HG03521 (cell line): ENCODE measurements at regions not wholly inside any gene's neighbourhood (a gene's known extent, or its start where the extent isn't known, plus 50 kb on each side); places are given as distances from the start of the nearest gene placed in this dataset.

Experiments
- ATAC-seq: cut with Tn5 transposase; IDR thresholded peaks from one replicate; pipeline ENCODE4 v1.9.1; 2021; ENCODE audit warnings: mild to moderate bottlenecking, moderate library complexity; ENCODE audit not compliant: unreplicated experiment

DNA sequence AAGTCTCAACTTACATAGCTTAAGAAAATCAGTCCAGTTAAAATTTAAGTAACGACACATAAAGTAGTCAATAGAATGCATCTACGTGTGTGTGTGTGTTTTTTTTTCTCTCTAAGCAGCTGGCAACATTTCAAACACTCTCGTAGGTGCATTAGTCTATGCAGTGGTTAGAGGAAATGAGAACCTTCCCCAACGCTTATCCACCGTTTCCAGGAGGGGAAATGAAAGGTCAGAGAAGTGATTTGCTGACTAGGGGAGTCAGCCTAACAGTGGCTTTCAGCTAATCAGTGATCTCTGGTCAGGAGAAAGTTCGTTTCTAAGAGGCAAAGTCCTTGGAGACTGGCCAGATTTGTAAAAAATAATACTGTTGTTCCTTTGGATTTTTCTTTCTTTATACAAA is 806.6 kb downstream of the C6orf118 start:
- no peak for ATAC-seq

GRCh38 chr6:164495882-164496495 is 813.4 kb downstream of the C6orf118 start:
- ATAC-seq, result no peak

DNA sequence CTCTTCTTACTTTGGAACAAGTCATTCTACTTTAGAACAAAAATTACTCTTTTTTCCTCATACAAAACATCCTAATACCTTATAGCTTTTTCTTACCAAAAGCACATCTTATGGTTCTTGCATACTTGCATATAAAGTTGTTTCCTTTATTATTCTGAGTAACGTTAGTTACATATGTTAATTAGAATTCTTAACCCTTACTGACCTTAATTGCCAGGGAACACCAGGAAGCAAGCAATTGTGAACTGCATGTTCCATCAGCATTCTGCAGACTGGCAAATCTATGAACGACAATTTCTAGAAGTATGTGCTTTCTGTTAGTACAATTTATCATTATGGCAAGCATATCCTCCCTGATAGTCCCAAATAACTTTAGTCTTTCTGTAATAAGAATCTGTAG is 831.0 kb downstream of the C6orf118 start:
- no peak for ATAC-seq

DNA sequence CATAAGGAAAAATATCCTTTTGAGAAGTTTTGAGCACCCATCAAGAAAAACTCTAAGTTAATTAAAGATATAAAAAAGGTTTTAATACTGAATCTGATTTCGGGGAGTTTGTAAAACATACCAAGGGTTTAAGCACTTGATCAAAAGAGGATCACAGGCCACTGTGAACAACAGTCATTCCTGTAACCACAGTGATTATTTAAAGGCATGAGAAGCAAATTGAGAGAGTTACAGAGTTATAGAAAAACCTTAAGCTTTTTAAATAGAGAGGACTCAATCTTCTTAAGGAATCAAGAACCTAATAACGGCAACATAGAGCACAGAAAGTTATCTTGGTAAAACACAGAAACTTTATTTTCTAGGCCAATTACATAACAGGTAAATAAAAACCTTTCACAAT is 831.6 kb downstream of the C6orf118 start:
- no peak for ATAC-seq

DNA sequence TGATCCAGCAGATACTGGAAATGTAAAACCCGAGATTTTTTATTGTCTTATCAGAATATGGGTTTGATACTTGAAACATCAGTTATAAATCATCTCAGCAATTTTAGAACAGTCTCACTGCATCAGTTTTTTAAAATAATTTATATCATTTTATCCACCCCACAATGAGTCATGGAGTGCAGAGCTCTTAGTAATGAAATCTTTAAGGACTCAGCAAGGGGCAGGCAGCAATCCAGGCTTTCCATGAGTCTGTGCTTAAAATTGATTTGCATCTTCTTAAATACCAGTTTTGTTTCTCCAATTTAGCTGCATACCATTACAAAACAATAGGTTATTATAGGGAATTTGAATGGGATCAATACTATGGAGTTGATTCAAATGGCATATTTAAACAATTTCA is 832.3 kb downstream of the C6orf118 start:
- no peak for ATAC-seq

GRCh38 chr6:164469276-164469949 is 840.0 kb downstream of the C6orf118 start:
- no peak for ATAC-seq

- no peak for ATAC-seq
Measured at GRCh38 chr6:164455835-164456234, 853.6 kb downstream of the C6orf118 start.

DNA sequence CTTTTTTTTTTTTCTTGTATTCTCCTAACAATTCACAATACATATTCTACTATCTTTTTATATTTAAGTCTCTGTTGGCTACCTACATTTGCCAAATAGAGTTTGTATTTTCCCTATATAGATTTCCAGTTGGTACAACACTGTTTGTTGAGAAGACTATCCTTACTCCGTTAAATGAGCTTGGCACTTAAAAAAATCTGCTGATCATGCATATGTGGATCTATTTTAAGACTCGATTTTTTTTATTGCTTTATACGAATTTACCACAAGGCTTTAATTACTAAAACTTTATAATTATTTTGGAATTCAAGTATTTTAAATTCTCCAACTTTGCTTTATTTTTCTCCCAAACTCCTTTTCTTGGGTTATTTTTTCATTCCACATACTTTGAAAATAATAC is 855.6 kb downstream of the C6orf118 start:
- ATAC-seq, result no peak

DNA sequence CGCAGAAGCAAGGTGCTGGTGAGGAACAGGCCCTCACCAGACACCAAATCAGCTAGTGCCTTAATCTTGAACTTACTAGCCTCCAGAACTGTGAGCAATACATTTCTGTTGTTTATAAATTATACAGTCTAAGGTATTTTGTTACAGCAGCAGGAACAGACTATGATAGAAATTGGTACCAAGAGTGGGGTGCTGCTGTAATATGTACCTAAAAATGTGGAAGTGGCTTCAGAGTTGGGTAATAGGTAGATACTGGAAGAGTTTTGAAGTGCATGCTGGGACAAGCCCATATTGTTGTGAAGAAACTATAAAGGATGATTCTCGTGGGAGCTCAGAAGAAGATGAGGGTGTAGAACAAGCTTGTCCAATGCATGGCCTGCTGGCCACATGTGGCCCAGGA is 866.8 kb downstream of the C6orf118 start:
- ATAC-seq, result no peak

DNA sequence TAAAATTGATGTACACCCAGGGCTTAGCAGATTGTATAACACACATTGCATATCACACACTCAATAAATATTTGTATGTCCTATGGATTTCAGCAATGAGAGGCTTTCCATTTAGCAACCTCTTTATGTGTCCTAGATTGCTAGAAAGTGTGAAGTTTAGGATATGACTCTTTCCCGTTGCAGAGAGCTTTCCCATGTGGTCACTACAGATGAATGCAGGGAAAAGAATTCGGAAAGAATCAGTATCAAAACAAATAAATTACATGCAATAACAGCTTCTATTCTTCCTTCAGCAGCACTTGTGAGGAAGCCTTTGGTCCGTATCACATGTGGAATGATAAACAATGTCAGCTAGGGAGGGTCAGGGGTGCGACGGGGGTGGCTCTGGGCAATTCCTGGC is 870.1 kb downstream of the C6orf118 start:
- no peak for ATAC-seq

DNA sequence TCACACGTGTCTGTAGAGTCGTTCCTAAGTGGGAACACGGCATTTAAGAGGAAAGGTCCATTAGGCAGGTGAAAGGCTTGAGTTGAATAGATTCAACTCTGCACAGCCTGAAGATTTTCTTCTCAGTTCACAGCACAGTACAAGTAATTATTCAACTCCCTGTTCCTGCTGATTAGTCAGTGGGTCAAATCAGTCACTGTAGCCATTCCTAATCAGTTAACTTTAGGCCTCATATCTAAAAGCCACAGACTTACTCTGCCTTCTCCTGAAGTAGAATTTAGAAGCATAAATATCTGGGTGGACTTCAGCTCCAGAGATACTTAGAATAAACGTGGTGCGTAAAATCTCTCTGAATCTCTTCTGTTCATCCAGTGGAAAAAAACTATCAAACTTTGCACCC is 872.4 kb downstream of the C6orf118 start:
- no peak for ATAC-seq

DNA sequence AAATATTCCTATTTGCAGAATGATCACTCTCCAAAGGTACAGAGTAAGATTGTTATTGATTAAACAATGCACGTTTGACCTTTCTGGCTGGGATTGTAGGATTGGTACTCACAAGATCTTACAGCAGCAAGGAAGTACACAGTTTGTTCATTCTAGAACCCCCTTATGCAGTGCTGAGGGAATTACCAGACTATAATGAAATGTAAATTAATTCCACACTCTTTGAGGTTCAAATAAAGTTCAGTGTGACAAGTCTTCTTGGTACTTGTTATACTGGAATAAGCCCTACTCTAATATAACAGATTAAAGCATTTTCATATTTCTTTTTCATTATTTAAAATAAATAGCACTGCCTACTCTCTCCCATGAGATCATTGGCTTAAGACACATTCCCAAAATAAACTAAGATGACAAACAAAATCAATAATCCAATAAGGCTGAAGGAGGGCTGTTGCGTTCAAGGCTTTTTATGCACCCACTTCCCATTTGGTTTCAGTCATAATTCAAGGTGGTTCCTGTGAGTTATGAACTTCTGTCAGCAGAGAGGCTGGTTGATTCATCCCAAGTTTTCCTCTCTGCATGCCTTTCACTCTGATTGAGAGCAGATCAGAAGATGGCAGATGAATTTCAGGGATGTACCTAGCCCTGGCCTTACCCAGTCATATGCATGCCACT is 881.5 kb downstream of the C6orf118 start:
- no peak for ATAC-seq

- ATAC-seq, result no peak
Measured at GRCh38 chr6:164424489-164424888, 884.9 kb downstream of the C6orf118 start.

GRCh38 chr6:164419099-164419498 is 890.3 kb downstream of the C6orf118 start:
- no peak for ATAC-seq

DNA sequence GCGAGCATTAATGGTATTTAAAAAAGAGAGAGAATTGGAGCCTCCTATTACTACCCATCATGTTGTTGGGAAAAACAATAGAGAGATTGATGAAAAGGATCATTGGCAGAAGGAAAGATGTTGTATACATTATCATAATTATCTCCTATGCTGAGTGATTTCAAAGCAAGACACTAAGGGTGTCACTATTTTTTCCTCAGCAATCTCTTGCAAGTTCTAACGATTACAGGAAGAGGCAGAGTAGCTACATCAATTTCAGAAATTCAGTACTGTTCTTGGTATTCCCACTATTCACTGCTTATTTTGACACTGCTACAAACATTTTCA is 891.2 kb downstream of the C6orf118 start:
- ATAC-seq, result no peak

GRCh38 chr6:164417537-164418261 is 891.7 kb downstream of the C6orf118 start:
- ATAC-seq, result no peak

GRCh38 chr6:164415832-164416563 is 893.4 kb downstream of the C6orf118 start:
- ATAC-seq, result no peak

GRCh38 chr6:164414695-164415094 is 894.7 kb downstream of the C6orf118 start:
- no peak for ATAC-seq

- ATAC-seq, result no peak
Measured at GRCh38 chr6:164412566-164412965, 896.8 kb downstream of the C6orf118 start.

DNA sequence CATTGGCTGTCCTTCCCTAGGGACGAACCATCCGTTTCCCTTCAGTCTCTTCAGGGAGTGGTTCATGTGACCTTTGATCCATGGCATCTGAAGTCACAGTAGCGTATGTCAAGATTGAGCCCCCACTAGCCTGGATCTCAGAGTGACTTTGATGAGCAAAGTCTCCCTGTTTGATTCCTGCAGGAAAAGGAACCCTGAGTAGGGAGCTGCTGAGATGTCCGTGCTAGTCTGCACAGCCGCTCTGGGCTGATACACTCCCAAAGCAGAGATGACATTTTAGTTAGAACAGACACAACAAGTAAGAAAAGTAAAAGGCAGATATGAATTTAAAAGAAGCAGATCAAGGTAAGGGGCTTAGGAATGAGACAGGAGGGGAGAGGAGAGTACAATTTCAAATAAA is 899.4 kb downstream of the C6orf118 start:
- no peak for ATAC-seq

DNA sequence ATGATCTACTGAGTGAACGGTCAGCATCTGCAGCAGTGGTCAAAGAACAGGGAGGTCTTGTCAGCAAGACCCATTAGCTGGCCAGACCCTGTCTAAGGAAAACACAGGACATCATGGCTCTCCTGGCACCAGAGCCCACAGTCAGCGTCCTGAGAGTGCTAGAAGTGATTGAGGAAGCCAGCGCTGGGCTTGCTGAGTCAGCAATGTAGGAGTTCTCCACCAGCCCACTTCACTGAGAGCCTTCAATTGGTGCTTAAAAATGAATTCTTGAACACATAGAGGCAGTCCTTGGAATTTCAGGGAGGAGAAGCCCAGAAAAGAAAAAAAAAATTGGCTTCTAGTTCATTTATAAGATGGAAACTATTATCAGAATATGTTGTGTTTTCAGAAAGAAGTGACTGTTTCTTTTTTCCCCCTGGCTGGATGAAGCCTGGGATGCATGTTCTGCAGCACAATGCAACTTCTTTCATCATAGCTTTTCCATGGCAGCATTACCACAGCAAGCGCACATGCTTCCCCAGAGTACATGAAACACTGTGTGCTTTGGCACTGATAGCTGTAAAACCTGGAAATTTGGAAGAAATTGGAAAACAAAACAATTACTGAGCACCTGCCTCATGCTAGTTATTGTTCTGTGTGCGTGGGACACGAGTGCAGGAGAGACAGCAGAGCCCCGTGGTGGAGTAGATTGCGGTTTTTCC is 899.9 kb downstream of the C6orf118 start:
- ATAC-seq, result no peak
